GM21447 (cell line): ENCODE measurements at regions not wholly inside any gene's neighbourhood (a gene's known extent, or its start where the extent isn't known, plus 50 kb on each side); places are given as distances from the start of the nearest gene placed in this dataset.
A peak's percentile ranks its signal among the peaks of the same experiment; 100 is the strongest.

Experiments used
- ATAC-seq: cut with Tn5 transposase; IDR thresholded peaks from one replicate; pipeline ENCODE4 v1.9.1; 2021; ENCODE audit not compliant: unreplicated experiment

GRCh38 chr10:3980660-3981059 is 195.7 kb upstream of the KLF6 start:
- no peak for ATAC-seq

- no peak for ATAC-seq
Measured at GRCh38 chr10:3980144-3980543, 195.1 kb upstream of the KLF6 start.

GRCh38 chr10:3978761-3979160 is 193.8 kb upstream of the KLF6 start:
- ATAC-seq: no peak

- ATAC-seq: no peak
Measured at GRCh38 chr10:3978174-3978573, 193.2 kb upstream of the KLF6 start.

GRCh38 chr10:3977761-3978160 is 192.8 kb upstream of the KLF6 start:
- ATAC-seq: no peak

- no peak for ATAC-seq
Measured at GRCh38 chr10:3976718-3977117, 191.7 kb upstream of the KLF6 start.

- no peak for ATAC-seq
Measured at GRCh38 chr10:3976171-3976570, 191.2 kb upstream of the KLF6 start.

GRCh38 chr10:3975016-3975415 is 190.0 kb upstream of the KLF6 start:
- ATAC-seq: no peak

- ATAC-seq: no peak
Measured at GRCh38 chr10:3972460-3973301, 187.7 kb upstream of the KLF6 start.

- no peak for ATAC-seq
Measured at GRCh38 chr10:3971713-3972112, 186.7 kb upstream of the KLF6 start.

- ATAC-seq: no peak
Measured at GRCh38 chr10:3969876-3970666, 185.1 kb upstream of the KLF6 start.

- ATAC-seq: no peak
Measured at GRCh38 chr10:3968727-3969126, 183.7 kb upstream of the KLF6 start.

- no peak for ATAC-seq
Measured at GRCh38 chr10:3964516-3964915, 179.5 kb upstream of the KLF6 start.

GRCh38 chr10:3963191-3963673 is 178.2 kb upstream of the KLF6 start:
- ATAC-seq: no peak

- ATAC-seq: peak; percentile 72
Measured at GRCh38 chr10:3961082-3961481, 176.1 kb upstream of the KLF6 start.

GRCh38 chr10:3960496-3960895 is 175.5 kb upstream of the KLF6 start:
- no peak for ATAC-seq

GRCh38 chr10:3959370-3960325 is 174.6 kb upstream of the KLF6 start:
- ATAC-seq: no peak

- no peak for ATAC-seq
Measured at GRCh38 chr10:3958472-3958996, 173.5 kb upstream of the KLF6 start.

- ATAC-seq: no peak
Measured at GRCh38 chr10:3955955-3956617, 171.1 kb upstream of the KLF6 start.

- ATAC-seq: no peak
Measured at GRCh38 chr10:3955493-3955892, 170.5 kb upstream of the KLF6 start.
